Sigmoid colon (tissue), 3 donors: ENCODE measurements at regions not wholly inside any gene's neighbourhood (a gene's known extent, or its start where the extent isn't known, plus 50 kb on each side); places are given as distances from the start of the nearest gene placed in this dataset.

Experiments
- CTCF ChIP-seq, 4 experiments: fragments of 450-650 bp in 3 of 4; fragments of 200-600 bp in 1 of 4; IDR thresholded peaks; one replicate each; pipeline ENCODE4 v1.5.1; 2016 to 2019; ENCODE audit warnings: antibody characterized with exemption in 4 of 4, mild to moderate bottlenecking in 3 of 4, moderate library complexity in 2 of 4
- POLR2A ChIP-seq, 2 donors: fragments of 450-650 bp; IDR thresholded peaks; one replicate each; pipeline ENCODE4 v1.6.1; 2016; ENCODE audit warnings: antibody characterized with exemption in 2 of 2, mild to moderate bottlenecking in 2 of 2, moderate library complexity in 2 of 2

DNA sequence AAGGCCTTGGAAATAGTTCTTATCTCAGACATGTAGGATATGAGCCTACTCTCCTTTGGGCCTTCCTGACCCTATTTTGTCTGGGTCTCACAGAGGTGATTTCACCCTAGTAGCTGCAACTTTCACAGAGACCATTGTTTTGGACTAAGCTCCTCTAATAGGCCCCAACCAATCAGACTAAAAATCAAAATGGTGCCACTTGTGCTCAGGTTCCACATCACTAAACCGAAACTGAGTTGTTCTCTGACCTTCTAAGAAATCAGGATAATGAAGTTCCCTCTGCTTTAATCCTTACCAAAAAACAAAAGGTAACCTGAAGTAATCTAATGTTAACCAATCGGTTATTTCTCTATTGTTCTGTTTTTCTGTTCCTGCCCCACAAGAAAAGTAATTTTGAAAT is 143.6 kb downstream of the CD24 start:
- TF ChIP-seq POLR2A (IDR thresholded peaks at IDR 0.05) (no peak), CTCF (IDR thresholded peaks at IDR 0.05) (no peak)
